Testis (tissue), 2 donors: ENCODE measurements at regions not wholly inside any gene's neighbourhood (a gene's known extent, or its start where the extent isn't known, plus 50 kb on each side); places are given as distances from the start of the nearest gene placed in this dataset.
"Not testable (repeated sequence)": the region's sequence is repeated elsewhere in the genome, so short reads cannot be mapped to it uniquely, and the experiment has no call there.

Experiments used
- DNase-seq: peaks from one replicate; pipeline ENCODE4 v3.0.0-alpha.2; 2019
- H3K27ac ChIP-seq, 2 donors: fragments of 200-600 bp; sonication (generic); one replicate each; pipeline ENCODE4 v1.5.1; 2019
- H3K27me3 ChIP-seq: fragments of 200-600 bp; sonication (generic); one replicate; pipeline ENCODE4 v1.5.1; 2019
- H3K36me3 ChIP-seq: fragments of 200-600 bp; sonication (generic); one replicate; pipeline ENCODE4 v1.5.1; 2017; ENCODE audit warnings: low read depth; ENCODE audit errors: missing control alignments
- H3K4me1 ChIP-seq: fragments of 200-600 bp; sonication (generic); one replicate; pipeline ENCODE4 v1.5.1; 2019
- H3K4me3 ChIP-seq, 2 donors: fragments of 200-600 bp; sonication (generic); one replicate each; pipeline ENCODE4 v1.5.1; 2017 to 2019
- H3K9me3 ChIP-seq: fragments of 200-600 bp; sonication (generic); one replicate; pipeline ENCODE4 v1.5.1; 2017
- POLR2A ChIP-seq: fragments of 450-650 bp; IDR thresholded peaks from one replicate; pipeline ENCODE4 v1.6.1; 2017; ENCODE audit warnings: antibody characterized with exemption, mild to moderate bottlenecking, moderate library complexity
- WGBS, 2 donors: methylation state at CpG; one replicate each; pipeline ENCODE4 v1.1.5; 2018; 5-methylcytosine and 5-hydroxymethylcytosine counted together
- intact Hi-C: fragments of 100-400 bp; cut with DNase I; formaldehyde crosslinking; loops from one replicate; pipeline ENCODE4 v1.15.1; 2023; ENCODE audit warnings: low total_unique reads
- TF ChIP-seq, protein P1 (sequence below), 3 experiments: fragments of 450-650 bp in 2 of 3; fragments of 200-600 bp in 1 of 3; sonication (generic) in 1 of 3; IDR thresholded peaks; one replicate each; pipeline ENCODE4 v1.5.1; 2016 to 2019; ENCODE audit warnings: antibody characterized with exemption in 3 of 3, mild to moderate bottlenecking in 2 of 3, moderate library complexity in 1 of 3

DNA sequence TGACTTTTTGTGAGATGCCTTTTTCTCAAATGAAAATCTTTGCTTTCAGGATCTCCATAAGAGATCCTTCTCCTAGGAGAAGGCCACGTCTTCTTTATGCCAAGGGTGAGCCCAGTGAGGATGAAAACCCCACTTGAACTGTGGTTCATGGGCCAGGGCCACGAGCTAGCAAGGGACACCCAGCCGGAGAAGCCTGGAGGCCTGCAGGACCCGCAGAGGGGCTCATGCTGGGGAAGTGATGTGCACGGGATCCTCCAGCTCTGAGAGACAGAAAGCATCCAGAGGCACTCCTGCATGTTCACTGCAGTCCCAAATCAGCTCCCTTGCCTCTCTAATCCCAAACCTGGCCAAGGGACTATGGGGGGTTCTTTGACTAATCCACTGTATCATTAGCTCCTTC lies 168.9 kb downstream of the UQCRFS1 start:
- no peaks in the 10 kb centered on the region for H3K4me1 ChIP-seq
- intact Hi-C loops: no loop called here
- WGBS, 2 donors: 81 to 93% methylated on average over 4 to 5 of the region's 5 CpGs

DNA sequence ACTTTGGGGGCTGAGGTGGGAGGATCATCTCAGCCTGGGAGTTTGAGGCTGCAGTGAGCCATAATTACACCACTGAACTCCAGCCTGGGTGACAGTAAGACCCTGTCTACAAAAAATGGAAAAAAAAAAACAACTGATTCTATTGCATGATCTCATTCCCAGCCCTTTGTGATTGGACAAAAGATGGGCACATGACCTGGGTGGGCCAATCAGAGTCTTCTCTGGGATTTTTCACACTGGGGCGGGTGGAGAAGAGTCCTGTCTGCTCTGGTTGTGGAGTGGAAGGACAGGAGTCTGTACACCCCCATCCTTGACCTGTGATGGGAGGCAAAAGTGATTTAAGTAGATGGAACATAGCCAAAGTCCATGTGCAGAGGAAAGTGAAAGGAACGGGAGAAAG lies 170.5 kb downstream of the UQCRFS1 start:
- Histone ChIP-seq H3K27ac (no peak overlapping the region), H3K4me3 (no peak overlapping the region), H3K27me3 (no peaks in the 10 kb centered on the region), H3K36me3 (no peaks in the 10 kb centered on the region), H3K4me1 (no peaks in the 10 kb centered on the region), H3K9me3 (no peaks in the 10 kb centered on the region)
- TF ChIP-seq, protein P1, sequence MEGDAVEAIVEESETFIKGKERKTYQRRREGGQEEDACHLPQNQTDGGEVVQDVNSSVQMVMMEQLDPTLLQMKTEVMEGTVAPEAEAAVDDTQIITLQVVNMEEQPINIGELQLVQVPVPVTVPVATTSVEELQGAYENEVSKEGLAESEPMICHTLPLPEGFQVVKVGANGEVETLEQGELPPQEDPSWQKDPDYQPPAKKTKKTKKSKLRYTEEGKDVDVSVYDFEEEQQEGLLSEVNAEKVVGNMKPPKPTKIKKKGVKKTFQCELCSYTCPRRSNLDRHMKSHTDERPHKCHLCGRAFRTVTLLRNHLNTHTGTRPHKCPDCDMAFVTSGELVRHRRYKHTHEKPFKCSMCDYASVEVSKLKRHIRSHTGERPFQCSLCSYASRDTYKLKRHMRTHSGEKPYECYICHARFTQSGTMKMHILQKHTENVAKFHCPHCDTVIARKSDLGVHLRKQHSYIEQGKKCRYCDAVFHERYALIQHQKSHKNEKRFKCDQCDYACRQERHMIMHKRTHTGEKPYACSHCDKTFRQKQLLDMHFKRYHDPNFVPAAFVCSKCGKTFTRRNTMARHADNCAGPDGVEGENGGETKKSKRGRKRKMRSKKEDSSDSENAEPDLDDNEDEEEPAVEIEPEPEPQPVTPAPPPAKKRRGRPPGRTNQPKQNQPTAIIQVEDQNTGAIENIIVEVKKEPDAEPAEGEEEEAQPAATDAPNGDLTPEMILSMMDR (IDR thresholded peaks at IDR 0.05): no peak
- TF ChIP-seq POLR2A: no peak
- intact Hi-C loops: no loop called here
- 38 to 68% methylated on average over 2 of the region's 2 CpGs for WGBS, 2 donors
- no peak for DNase-seq

More for the DNA sequence above, 168.9 kb downstream of the UQCRFS1 start:
- H3K36me3 ChIP-seq: no peaks in the 10 kb centered on the region
- no peaks in the 10 kb centered on the region for H3K27me3 ChIP-seq
- no peaks in the 10 kb centered on the region for H3K9me3 ChIP-seq
- no peak for DNase-seq
- TF ChIP-seq POLR2A: no peak
- TF ChIP-seq, protein P1 (IDR thresholded peaks at IDR 0.05): no peak
- H3K4me3 ChIP-seq: no peak overlapping the region
- H3K27ac ChIP-seq: no peak overlapping the region

DNA sequence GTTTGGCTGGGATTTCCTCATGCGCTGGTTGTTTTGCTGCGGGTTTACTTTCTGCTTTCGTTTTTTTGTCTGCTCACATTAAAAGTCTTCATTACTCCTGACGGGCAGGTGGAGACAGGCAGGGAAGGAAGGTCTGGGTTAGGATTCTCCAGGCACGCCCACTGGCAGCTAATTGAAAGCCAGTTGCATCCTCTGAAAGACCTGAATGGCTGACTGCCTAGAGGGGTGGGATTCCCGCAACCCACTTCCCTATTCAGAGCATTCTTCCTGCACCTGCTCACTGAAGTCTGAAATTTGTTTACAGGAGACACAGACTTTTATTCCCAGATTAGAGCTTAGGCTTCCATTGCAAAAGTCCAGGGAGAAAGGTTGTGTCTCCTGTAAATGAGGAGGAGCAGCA lies 172.0 kb downstream of the UQCRFS1 start:
- DNase-seq: no peak
- 45 to 53% methylated on average over 6 of the region's 6 CpGs for WGBS, 2 donors
- H3K36me3 ChIP-seq: no peaks in the 10 kb centered on the region
- no peaks in the 10 kb centered on the region for H3K9me3 ChIP-seq
- H3K27ac ChIP-seq: no peak overlapping the region
- no peaks in the 10 kb centered on the region for H3K27me3 ChIP-seq
- TF ChIP-seq, protein P1 (IDR thresholded peaks at IDR 0.05): no peak
- no peak for TF ChIP-seq POLR2A
- intact Hi-C loops: no loop called here
- H3K4me3 ChIP-seq: no peak overlapping the region
- H3K4me1 ChIP-seq: no peaks in the 10 kb centered on the region

DNA sequence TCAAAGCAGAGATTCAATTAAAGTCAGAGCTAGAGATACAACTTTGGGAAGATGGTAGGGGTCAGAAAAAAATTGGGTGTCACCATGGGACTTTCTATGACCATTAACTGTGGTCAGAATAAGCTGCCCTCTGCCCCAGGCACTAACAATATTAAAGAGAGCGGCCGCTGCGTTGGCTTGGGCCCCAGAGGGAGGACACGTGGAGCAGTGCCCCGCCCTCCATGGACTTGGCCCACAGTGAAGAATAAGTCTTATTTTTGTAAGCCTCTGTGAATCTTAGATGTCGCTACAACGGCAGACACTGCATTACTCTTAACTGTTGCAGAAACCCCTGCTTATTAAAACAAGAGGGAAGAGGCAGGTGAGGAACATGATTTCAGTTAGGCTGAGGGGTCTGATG lies 172.7 kb downstream of the UQCRFS1 start:
- Histone ChIP-seq H3K9me3 (no peaks in the 10 kb centered on the region), H3K27ac (no peak overlapping the region), H3K4me3 (no peak overlapping the region), H3K36me3 (no peaks in the 10 kb centered on the region), H3K27me3 (no peaks in the 10 kb centered on the region), H3K4me1 (no peaks in the 10 kb centered on the region)
- DNase-seq: peak; percentile 15
- no peak for TF ChIP-seq POLR2A
- intact Hi-C loops: no loop called here
- WGBS, 2 donors: 44 to 53% methylated on average over 7 of the region's 7 CpGs

DNA sequence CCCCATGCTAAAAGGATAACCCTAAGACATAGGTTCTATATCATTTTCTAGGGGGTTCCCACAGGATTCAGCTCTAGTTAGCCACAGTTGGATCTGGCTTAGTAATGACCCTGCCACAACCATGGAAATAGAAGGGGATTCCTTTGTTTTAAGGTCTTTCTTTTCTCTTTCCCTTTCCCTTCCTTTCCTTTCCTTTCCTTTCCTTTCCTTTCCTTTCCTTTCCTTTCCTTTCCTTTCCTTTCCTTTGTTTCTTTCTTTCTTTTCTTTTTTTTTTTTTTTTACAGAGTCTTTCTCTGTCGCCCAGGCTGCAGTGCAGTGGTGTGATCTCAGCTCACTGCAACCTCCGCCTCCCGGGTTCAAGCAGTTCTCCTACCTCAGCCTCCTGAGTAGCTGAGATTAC lies 173.9 kb downstream of the UQCRFS1 start:
- H3K36me3 ChIP-seq, H3K9me3 ChIP-seq, H3K4me3 ChIP-seq, H3K27me3 ChIP-seq, DNase-seq, H3K27ac ChIP-seq, intact Hi-C loops, H3K4me1 ChIP-seq: not testable (repeated sequence)
- WGBS, 2 donors: 59 to 89% methylated on average over 3 of the region's 3 CpGs

DNA sequence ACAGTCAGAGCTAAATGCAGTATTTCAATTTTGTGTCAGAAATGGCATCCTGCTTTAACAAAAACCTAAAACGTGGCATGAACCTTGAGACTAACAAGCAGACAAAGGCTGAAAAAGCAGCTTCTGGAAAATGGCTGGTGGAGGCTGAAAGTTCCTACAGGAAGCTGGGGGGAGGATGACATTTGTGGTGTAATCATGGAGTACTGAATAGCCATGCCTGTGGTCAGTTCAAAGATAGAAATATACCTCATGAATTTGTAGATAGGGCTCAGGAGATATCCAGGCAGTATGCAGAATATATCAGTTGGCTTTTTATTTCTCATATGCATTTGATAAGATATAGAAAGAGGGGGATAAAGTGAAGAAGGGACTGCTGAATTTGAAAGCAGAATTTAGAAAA lies 181.7 kb downstream of the UQCRFS1 start:
- Histone ChIP-seq H3K27ac (no peak overlapping the region), H3K4me1 (no peaks in the 10 kb centered on the region), H3K36me3 (no peaks in the 10 kb centered on the region), H3K9me3 (no peaks in the 10 kb centered on the region), H3K27me3 (no peaks in the 10 kb centered on the region), H3K4me3 (no peak overlapping the region)
- intact Hi-C loops: no loop called here
- 60 to 67% methylated on average over 1 of the region's 1 CpG for WGBS, 2 donors
- DNase-seq: no peak
- TF ChIP-seq POLR2A: no peak
- TF ChIP-seq, protein P1 (IDR thresholded peaks at IDR 0.05): no peak
